Gastroesophageal sphincter (tissue), 3 donors: ENCODE measurements at regions not wholly inside any gene's neighbourhood (a gene's known extent, or its start where the extent isn't known, plus 50 kb on each side); places are given as distances from the start of the nearest gene placed in this dataset.

Experiments
- CTCF ChIP-seq, 4 experiments: fragments of 200-600 bp in 2 of 4; fragments of 450-650 bp in 2 of 4; sonication (generic) in 1 of 4; IDR thresholded peaks; one replicate each; pipeline ENCODE4 v1.5.1; 2017 to 2019; ENCODE audit warnings: antibody characterized with exemption in 4 of 4, mild to moderate bottlenecking in 2 of 4, moderate library complexity in 2 of 4
- POLR2A ChIP-seq, 2 donors: fragments of 450-650 bp; IDR thresholded peaks; one replicate each; pipeline ENCODE4 v1.6.1; 2017; ENCODE audit warnings: antibody characterized with exemption in 2 of 2, mild to moderate bottlenecking in 2 of 2, moderate library complexity in 1 of 2
- POLR2AphosphoS5 ChIP-seq: sonication (generic); formaldehyde crosslinking; IDR thresholded peaks from one replicate; pipeline ENCODE4 v1.6.1; 2017; ENCODE audit warnings: antibody characterized with exemption

GRCh38 chr6:166774770-166775169 is 147.7 kb upstream of the RPS6KA2 start:
- TF ChIP-seq CTCF (IDR thresholded peaks at IDR 0.05) (no peak), POLR2A (IDR thresholded peaks at IDR 0.05) (no peak), POLR2AphosphoS5 (no peak)
